Panc1 (cell line): ENCODE measurements at regions not wholly inside any gene's neighbourhood (a gene's known extent, or its start where the extent isn't known, plus 50 kb on each side); places are given as distances from the start of the nearest gene placed in this dataset.

Experiments
- POLR2AphosphoS5 ChIP-seq: IDR thresholded peaks from 2 replicates; pipeline ENCODE4 v1.6.1; 2012; ENCODE audit warnings: mild to moderate bottlenecking, low read depth, low read length, moderate library complexity
- TCF7L2 ChIP-seq: IDR thresholded peaks from 2 replicates; pipeline ENCODE4 v1.6.1; 2011; ENCODE audit warnings: mild to moderate bottlenecking, low read depth, low read length, inconsistent platforms
- TF ChIP-seq, protein P1 (sequence below): fragments of 450-650 bp; IDR thresholded peaks from 2 replicates; pipeline ENCODE4 v1.5.1; 2017; ENCODE audit warnings: mild to moderate bottlenecking

DNA sequence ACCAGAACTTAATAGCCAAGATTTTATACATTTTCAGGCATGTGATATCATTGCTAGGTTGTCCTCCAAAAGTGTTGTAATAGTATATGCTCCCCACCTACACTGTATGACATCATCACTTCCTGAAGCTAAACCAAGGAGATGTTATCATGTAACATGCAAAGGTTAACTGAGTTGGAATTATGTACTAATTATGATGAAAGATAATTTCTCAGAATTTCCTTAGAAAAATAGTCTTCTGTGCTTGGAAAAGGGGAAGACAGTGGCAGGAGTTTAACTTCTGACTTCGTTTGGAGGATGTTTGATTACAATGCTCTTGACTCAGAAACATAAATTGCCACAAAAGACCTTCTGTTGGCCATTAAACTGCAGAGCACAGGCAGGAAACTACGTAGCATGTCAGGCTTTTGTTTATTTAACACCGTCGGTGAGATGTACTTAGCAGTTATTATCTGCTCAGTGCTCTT is 83.6 kb upstream of the GUCY1A1 start:
- TF ChIP-seq POLR2AphosphoS5 (no peak), TCF7L2 (no peak)
- TF ChIP-seq, protein P1, sequence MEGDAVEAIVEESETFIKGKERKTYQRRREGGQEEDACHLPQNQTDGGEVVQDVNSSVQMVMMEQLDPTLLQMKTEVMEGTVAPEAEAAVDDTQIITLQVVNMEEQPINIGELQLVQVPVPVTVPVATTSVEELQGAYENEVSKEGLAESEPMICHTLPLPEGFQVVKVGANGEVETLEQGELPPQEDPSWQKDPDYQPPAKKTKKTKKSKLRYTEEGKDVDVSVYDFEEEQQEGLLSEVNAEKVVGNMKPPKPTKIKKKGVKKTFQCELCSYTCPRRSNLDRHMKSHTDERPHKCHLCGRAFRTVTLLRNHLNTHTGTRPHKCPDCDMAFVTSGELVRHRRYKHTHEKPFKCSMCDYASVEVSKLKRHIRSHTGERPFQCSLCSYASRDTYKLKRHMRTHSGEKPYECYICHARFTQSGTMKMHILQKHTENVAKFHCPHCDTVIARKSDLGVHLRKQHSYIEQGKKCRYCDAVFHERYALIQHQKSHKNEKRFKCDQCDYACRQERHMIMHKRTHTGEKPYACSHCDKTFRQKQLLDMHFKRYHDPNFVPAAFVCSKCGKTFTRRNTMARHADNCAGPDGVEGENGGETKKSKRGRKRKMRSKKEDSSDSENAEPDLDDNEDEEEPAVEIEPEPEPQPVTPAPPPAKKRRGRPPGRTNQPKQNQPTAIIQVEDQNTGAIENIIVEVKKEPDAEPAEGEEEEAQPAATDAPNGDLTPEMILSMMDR, result no peak
